H1 (cell line): ENCODE measurements at regions not wholly inside any gene's neighbourhood (a gene's known extent, or its start where the extent isn't known, plus 50 kb on each side); places are given as distances from the start of the nearest gene placed in this dataset.

Source experiments
- CTCF ChIA-PET: fragments of 300-600 bp; sonication (Branson Sonifier 250); formaldehyde crosslinking; loops from one replicate; lab custom pipeline; 2021; ENCODE audit not compliant: partially characterized antibody; lab: Charles Lee
- POLR2A ChIA-PET: fragments of 300-600 bp; sonication (Branson Sonifier 250); formaldehyde crosslinking; loops from one replicate; lab custom pipeline; 2021; ENCODE audit warnings: inconsistent platforms; ENCODE audit not compliant: partially characterized antibody; lab: Charles Lee
- DNase-seq, 2 experiments: peaks; one replicate each; pipeline versions ENCODE4 v3.0.0 to v3.0.0-alpha.2; 2010 to 2022; ENCODE audit warnings: low spot score in 2 of 2, low read depth in 1 of 2, mixed read lengths in 1 of 2
- FAIRE-seq: peaks from 2 replicates; lab custom pipeline; 2011; peaks lifted over from hg19 to GRCh38; lab: Jason Lieb, UNC
- H2AFZ ChIP-seq: 2 replicates; pipeline ENCODE4 v1.8.1; 2012; ENCODE audit warnings: low read length, inconsistent platforms
- H2AK5ac ChIP-seq: 2 replicates; pipeline ENCODE4 v1.6.1; 2013; ENCODE audit warnings: low read depth, low read length
- H2BK120ac ChIP-seq: replicated peaks from 2 replicates; pipeline ENCODE3; 2013; ENCODE audit warnings: low read depth, low read length, inconsistent platforms
- H2BK12ac ChIP-seq: 2 replicates; pipeline ENCODE4 v1.6.1; 2013; ENCODE audit warnings: low read depth, low read length
- H2BK15ac ChIP-seq: 2 replicates; pipeline ENCODE4 v1.6.1; 2013; ENCODE audit warnings: low read length
- H2BK20ac ChIP-seq: 2 replicates; pipeline ENCODE4 v1.6.1; 2013; ENCODE audit warnings: low read length
- H2BK5ac ChIP-seq: 2 replicates; pipeline ENCODE4 v1.6.1; 2013; ENCODE audit warnings: low read depth, low read length
- H3K14ac ChIP-seq: 2 replicates; pipeline ENCODE4 v1.6.1; 2013; ENCODE audit warnings: inconsistent platforms; ENCODE audit not compliant: insufficient read length
- H3K18ac ChIP-seq: 2 replicates; pipeline ENCODE4 v1.6.1; 2013; ENCODE audit warnings: low read length; ENCODE audit errors: extremely low read depth
- H3K23ac ChIP-seq: 2 replicates; pipeline ENCODE4 v1.6.1; 2013; ENCODE audit warnings: inconsistent platforms; ENCODE audit not compliant: insufficient read length
- H3K23me2 ChIP-seq: 2 replicates; pipeline ENCODE4 v1.6.1; 2013; ENCODE audit warnings: low read depth, low read length
- H3K27ac ChIP-seq: 2 replicates; pipeline ENCODE4 v1.6.1; 2011; ENCODE audit warnings: low read depth, low read length, inconsistent platforms
- H3K27me3 ChIP-seq, 4 experiments: replicated peaks in 1 of 4; 1 replicate in 1 of 4; 2 replicates in 3 of 4; pipeline versions ENCODE4 v1.6.1 to v1.8.1; 2011 to 2013; ENCODE audit warnings: low read length in 3 of 4, mild to moderate bottlenecking in 3 of 4, inconsistent platforms in 2 of 4, mixed read lengths in 2 of 4, moderate library complexity in 1 of 4; ENCODE audit not compliant: control insufficient read depth in 3 of 4, insufficient read depth in 3 of 4; ENCODE audit errors: extremely low read depth in 1 of 4
- H3K36me3 ChIP-seq, 4 experiments: 2 replicates each; pipeline versions ENCODE4 v1.6.1 to v1.8.1; 2011 to 2013; ENCODE audit warnings: mild to moderate bottlenecking in 4 of 4, low read length in 3 of 4, moderate library complexity in 2 of 4, control low read depth in 1 of 4, inconsistent platforms in 1 of 4; ENCODE audit not compliant: insufficient read depth in 4 of 4, control insufficient read depth in 2 of 4
- H3K4ac ChIP-seq: replicated peaks from 2 replicates; pipeline ENCODE3; 2013; ENCODE audit warnings: low read length, low read depth, mixed read lengths, inconsistent platforms; ENCODE audit not compliant: insufficient read length
- H3K4me1 ChIP-seq, 4 experiments: replicated peaks in 1 of 4; 1 replicate in 1 of 4; 2 replicates in 3 of 4; pipeline versions ENCODE4 v1.6.1 to v1.8.1; 2011 to 2013; ENCODE audit warnings: low read length in 3 of 4, inconsistent platforms in 2 of 4, mixed read lengths in 1 of 4; ENCODE audit not compliant: insufficient read depth in 4 of 4, control insufficient read depth in 3 of 4
- H3K4me2 ChIP-seq, 2 experiments: 2 replicates each; pipeline versions ENCODE4 v1.6.1 to v1.8.1; 2011 to 2013; ENCODE audit warnings: low read depth in 2 of 2, low read length in 2 of 2, control low read depth in 1 of 2, inconsistent platforms in 1 of 2, mild to moderate bottlenecking in 1 of 2; ENCODE audit not compliant: insufficient read depth in 1 of 2
- H3K4me3 ChIP-seq, 4 experiments: fragments of 200-600, 300-600 bp in 1 of 4; sonication (generic), shearing (Covaris generic), sonication (Bioruptor Twin) in 1 of 4; 2 replicates each; pipeline versions ENCODE4 v1.5.1 to v1.8.1; 2011 to 2016; ENCODE audit warnings: low read length in 4 of 4, low read depth in 3 of 4, control low read depth in 2 of 4, inconsistent platforms in 2 of 4, mild to moderate bottlenecking in 2 of 4, mixed read lengths in 1 of 4, moderate library complexity in 1 of 4; ENCODE audit not compliant: insufficient read depth in 2 of 4; ENCODE audit errors: extremely low read depth in 1 of 4
- H3K56ac ChIP-seq: replicated peaks from 2 replicates; pipeline ENCODE3; 2013; ENCODE audit warnings: low read depth, mild to moderate bottlenecking, mixed read lengths, low read length, inconsistent platforms; ENCODE audit not compliant: insufficient read length
- H3K79me1 ChIP-seq: 2 replicates; pipeline ENCODE4 v1.6.1; 2013; ENCODE audit warnings: low read depth, low read length, control low read depth
- H3K79me2 ChIP-seq, 2 experiments: 2 replicates each; pipeline versions ENCODE4 v1.6.1 to v1.8.1; 2012 to 2013; ENCODE audit warnings: low read length in 2 of 2, mild to moderate bottlenecking in 2 of 2, inconsistent platforms in 1 of 2; ENCODE audit not compliant: insufficient read depth in 2 of 2, control insufficient read depth in 1 of 2
- H3K9ac ChIP-seq, 4 experiments: replicated peaks in 1 of 4; 1 replicate in 1 of 4; 2 replicates in 3 of 4; pipeline versions ENCODE4 v1.6.1 to v1.8.1; 2011 to 2013; ENCODE audit warnings: low read depth in 3 of 4, low read length in 3 of 4, control low read depth in 2 of 4, mild to moderate bottlenecking in 2 of 4, moderate library complexity in 2 of 4, inconsistent platforms in 1 of 4; ENCODE audit errors: extremely low read depth in 1 of 4
- H3K9me3 ChIP-seq, 2 experiments: 2 replicates each; pipeline versions ENCODE4 v1.6.1 to v1.8.1; 2012 to 2013; ENCODE audit warnings: mild to moderate bottlenecking in 2 of 2, moderate library complexity in 2 of 2, control low read depth in 1 of 2, inconsistent platforms in 1 of 2, low read depth in 1 of 2, low read length in 1 of 2, mixed read lengths in 1 of 2; ENCODE audit not compliant: insufficient read depth in 2 of 2
- H4K20me1 ChIP-seq, 2 experiments: replicated peaks in 1 of 2; 2 replicates each; pipeline versions ENCODE3 to v1.8.1; 2011 to 2013; ENCODE audit warnings: inconsistent platforms in 2 of 2, low read length in 2 of 2, mild to moderate bottlenecking in 1 of 2; ENCODE audit not compliant: insufficient read depth in 2 of 2, control insufficient read depth in 1 of 2
- H4K5ac ChIP-seq: 2 replicates; pipeline ENCODE4 v1.6.1; 2013; ENCODE audit warnings: low read length, low read depth, mixed read lengths, inconsistent platforms; ENCODE audit not compliant: insufficient read length
- H4K8ac ChIP-seq: 2 replicates; pipeline ENCODE4 v1.8.0; 2013; ENCODE audit warnings: mild to moderate bottlenecking, moderate library complexity, low read length, inconsistent platforms; ENCODE audit not compliant: insufficient read depth; ENCODE audit errors: extremely low read depth
- H4K91ac ChIP-seq: replicated peaks from 2 replicates; pipeline ENCODE3; 2013; ENCODE audit warnings: low read length, mixed read lengths, inconsistent platforms; ENCODE audit not compliant: insufficient read length
- EZH2 ChIP-seq: fragments of 200-600 bp; sonication (generic); IDR thresholded peaks from 2 replicates; pipeline ENCODE4 v1.7.1; 2012; ENCODE audit warnings: low read depth, mild to moderate bottlenecking, moderate library complexity, low read length, inconsistent platforms; ENCODE audit not compliant: severe bottlenecking
- YY1 ChIP-seq: IDR thresholded peaks from 2 replicates; pipeline ENCODE4 v1.6.1; 2011; ENCODE audit warnings: low read depth, mild to moderate bottlenecking, low read length
- WGBS, 2 experiments: shearing (Covaris generic) in 1 of 2; methylation state at CpG; one replicate each; pipeline versions ENCODE4 v1.1.6 to v1.1.7; 2013 to 2015; ENCODE audit warnings: low lambda C conversion rate in 2 of 2, mixed read lengths in 2 of 2, inconsistent platforms in 1 of 2, low coverage in 1 of 2, missing lambda C conversion rate in 1 of 2; ENCODE audit not compliant: insufficient replicate concordance in 2 of 2, insufficient coverage in 1 of 2, insufficient read length in 1 of 2; ENCODE audit errors: extremely low coverage in 1 of 2, missing lambda C conversion rate in 1 of 2; 5-methylcytosine and 5-hydroxymethylcytosine counted together

DNA sequence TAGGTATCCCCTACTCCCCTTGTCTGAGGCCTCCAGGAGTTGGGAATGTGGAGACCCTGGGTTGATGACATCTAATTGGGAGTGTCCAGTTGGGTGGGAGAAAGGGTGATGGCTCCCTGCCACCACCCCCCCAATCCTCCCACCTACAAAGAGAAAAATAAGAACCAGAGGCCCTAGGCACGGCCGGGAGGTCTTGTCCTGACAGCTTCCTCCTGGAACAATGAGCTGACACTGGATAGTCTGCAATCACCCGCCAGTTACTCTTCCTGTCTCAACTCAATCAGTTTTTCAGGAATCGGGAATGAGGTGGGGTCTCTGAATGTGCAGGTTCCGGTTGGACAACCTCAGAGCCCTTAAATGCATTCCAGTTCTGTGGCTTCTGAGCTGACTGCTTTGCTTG, 129.9 kb upstream of the MRPS22 start:
- H2BK120ac ChIP-seq, result no peak overlapping the region

More for the DNA sequence above, 129.9 kb upstream of the MRPS22 start:
- Histone ChIP-seq H4K8ac (no peak overlapping the region), H3K4me1 (no peaks in the 10 kb centered on the region), H3K4me2 (no peak overlapping the region), H3K56ac (no peak overlapping the region), H3K27me3 (no peaks in the 10 kb centered on the region), H4K91ac (no peak overlapping the region), H3K4ac (no peak overlapping the region), H3K36me3 (no peaks in the 10 kb centered on the region), H3K23ac (no peak overlapping the region), H3K9me3 (peaks cover 0 to 2% of the 10 kb centered on the region in 2 experiments; a peak in 1 of 4 replicates), H2AFZ (no peak overlapping the region), H3K23me2 (no peaks in the 10 kb centered on the region), H2BK15ac (no peak overlapping the region), H3K18ac (no peak overlapping the region), H2BK5ac (no peak overlapping the region), H4K5ac (no peak overlapping the region), H3K4me3 (no peak overlapping the region), H3K79me1 (no peaks in the 10 kb centered on the region), H3K27ac (no peak overlapping the region), H2BK20ac (no peak overlapping the region), H2AK5ac (no peak overlapping the region), H3K79me2 (no peaks in the 10 kb centered on the region), H3K14ac (no peak overlapping the region), H3K9ac (no peak overlapping the region), H2BK12ac (no peak overlapping the region), H4K20me1 (no peaks in the 10 kb centered on the region)
- no peak for TF ChIP-seq YY1
- no peak for TF ChIP-seq EZH2
- CTCF ChIA-PET, result no interaction called here
- POLR2A ChIA-PET, result no interaction called here
- WGBS, 2 experiments, result 84% methylated on average over 5 of the region's 5 CpGs; no CpG with 5 or more reads in 1 of the 2 experiments
- DNase-seq (peak in 1 of 2 experiments; percentile 13), FAIRE-seq (no peak)
